Activated naive CD4-positive, alpha-beta T cell treated with anti-CD3 and anti-CD28 coated beads, Interleukin-2, amount 50 U/mL, for 16 hours (primary cell): ENCODE measurements at regions not wholly inside any gene's neighbourhood (a gene's known extent, or its start where the extent isn't known, plus 50 kb on each side); places are given as distances from the start of the nearest gene placed in this dataset.
"Not testable (repeated sequence)": the region's sequence is repeated elsewhere in the genome, so short reads cannot be mapped to it uniquely, and the experiment has no call there.

Experiments used
- DNase-seq: peaks from one replicate; pipeline ENCODE4 v3.0.0-alpha.2; 2020

- no peak for DNase-seq
Observed at GRCh38 chrX:47302396-47302795, 68.0 kb upstream of the ZNF157 start.

- DNase-seq = not testable (repeated sequence)
Observed at GRCh38 chrX:47306471-47307023, 63.8 kb upstream of the ZNF157 start.

DNA sequence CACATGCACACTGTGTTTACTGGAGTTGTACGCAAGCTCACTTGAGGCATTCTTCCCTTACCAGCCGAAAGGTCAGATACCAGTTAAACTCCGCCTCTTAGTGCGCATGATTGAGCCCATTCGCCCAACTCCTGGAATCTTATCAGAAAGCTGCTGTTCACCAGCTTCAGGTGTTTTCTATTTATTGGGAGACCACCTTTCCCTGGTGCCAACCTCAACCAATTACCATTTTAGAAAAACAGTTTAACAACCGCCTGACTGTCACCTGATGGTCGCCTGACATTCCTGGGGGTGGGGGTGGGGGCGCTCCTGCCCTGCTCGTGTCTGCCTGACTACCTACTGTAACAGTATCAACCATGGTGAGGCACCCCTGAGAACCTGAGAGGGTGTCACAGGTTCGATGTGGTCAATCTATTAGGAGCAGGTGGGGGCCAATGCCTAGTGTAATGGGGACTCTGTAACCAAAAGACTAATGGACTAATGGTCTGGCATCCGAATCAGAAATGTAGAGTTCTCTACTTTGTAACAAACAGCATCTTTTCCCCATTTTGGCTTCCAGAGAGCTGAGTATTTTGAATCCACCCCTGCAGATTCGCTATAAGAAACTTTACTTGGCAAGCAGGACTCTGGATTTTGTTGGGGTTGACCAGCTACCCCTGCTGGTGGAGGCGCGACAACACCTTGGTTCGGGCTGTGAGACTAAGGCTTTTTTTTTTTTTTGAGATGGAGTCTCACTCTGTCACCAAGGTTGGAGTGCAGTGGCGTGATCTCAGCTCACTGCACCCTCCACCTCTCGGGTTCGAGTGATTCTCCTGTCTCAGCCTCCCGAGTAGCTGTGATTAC, 58.2 kb upstream of the ZNF157 start:
- peak; percentile 47 for DNase-seq

DNA sequence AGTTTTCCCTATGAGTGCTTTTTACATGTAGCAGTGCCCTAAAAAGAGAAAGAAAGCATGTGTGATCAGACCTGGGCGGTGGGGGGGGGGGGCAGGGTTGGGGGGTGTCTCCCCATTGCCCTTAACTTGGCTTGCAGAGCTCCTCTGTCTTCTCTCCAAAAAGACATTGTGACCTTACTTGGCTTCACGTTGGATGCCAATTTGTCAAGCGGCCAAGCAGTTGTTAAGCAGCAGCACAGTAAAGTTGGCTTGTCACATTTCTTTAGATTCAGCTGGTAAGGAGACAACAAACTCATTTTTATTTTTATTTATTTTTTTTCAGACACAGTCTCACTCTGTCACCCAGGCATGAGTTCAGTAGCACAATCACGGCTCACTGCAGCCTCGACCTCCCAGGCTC, 57.3 kb upstream of the ZNF157 start:
- DNase-seq = no peak

DNA sequence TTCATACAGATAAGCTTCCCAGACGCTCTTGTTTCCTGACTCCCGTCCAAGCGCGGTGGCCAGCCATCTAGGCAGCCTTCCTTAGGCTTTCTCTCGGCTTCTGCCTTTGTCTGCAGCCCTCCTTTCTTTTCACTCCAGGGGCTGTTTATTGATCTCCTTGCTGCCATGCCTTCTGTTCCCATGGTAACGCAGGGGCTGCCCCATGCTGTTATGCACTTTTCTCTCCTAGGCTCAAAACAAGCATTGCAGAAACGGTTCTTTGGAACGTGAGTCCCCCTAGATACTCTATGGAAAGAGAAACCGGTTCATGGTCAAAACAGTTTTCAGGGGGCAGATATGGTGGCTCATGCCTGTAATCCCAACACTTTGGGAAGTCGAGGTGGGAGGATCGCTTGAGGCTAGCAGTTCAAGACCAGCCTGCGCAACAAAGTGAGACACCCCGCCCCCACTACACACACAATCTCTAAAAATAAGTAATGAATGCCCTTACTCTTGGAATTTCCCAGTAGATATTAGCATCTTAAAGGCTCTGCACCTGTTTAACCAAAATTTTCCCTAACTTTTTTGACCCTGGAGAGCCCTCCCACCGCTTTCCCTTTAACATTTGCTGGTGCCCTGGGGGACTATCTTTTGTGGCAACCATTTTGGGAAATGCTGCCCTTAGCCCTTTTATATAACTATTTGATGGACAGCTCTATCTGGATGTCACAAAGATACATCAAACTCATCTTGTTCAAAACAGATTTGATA, 53.9 kb upstream of the ZNF157 start:
- no peak for DNase-seq
